RWPE2 (cell line): ENCODE measurements at regions not wholly inside any gene's neighbourhood (a gene's known extent, or its start where the extent isn't known, plus 50 kb on each side); places are given as distances from the start of the nearest gene placed in this dataset.
A peak's percentile ranks its signal among the peaks of the same experiment; 100 is the strongest.

ENCODE experiments used
- ATAC-seq: fragments of 200-7000 bp; cut with Tn5 transposase; 3 replicates; pipeline ENCODE4 v1.9.1; 2021; ENCODE audit warnings: low read depth
- DNase-seq: peaks from one replicate; pipeline ENCODE4 v3.0.0-alpha.2; 2020; ENCODE audit warnings: low spot score
- H3K27ac ChIP-seq: fragments of 450-650 bp; 2 replicates; pipeline ENCODE4 v1.5.1; 2017; ENCODE audit warnings: mild to moderate bottlenecking; ENCODE audit not compliant: poor library complexity, severe bottlenecking
- H3K27me3 ChIP-seq: fragments of 250-450 bp; sonication (Bioruptor Pico); 2 replicates; pipeline ENCODE4 v1.5.1; 2021; ENCODE audit warnings: mild to moderate bottlenecking, moderate library complexity; ENCODE audit not compliant: insufficient read depth, poor library complexity, severe bottlenecking
- H3K36me3 ChIP-seq: fragments of 250-450 bp; sonication (Bioruptor Pico); 2 replicates; pipeline ENCODE4 v1.5.1; 2020; ENCODE audit warnings: low read depth, mild to moderate bottlenecking, moderate library complexity
- H3K4me1 ChIP-seq: fragments of 250-450 bp; sonication (Bioruptor Pico); 2 replicates; pipeline ENCODE4 v1.5.1; 2021; ENCODE audit warnings: mild to moderate bottlenecking, moderate library complexity; ENCODE audit not compliant: insufficient read depth, poor library complexity, severe bottlenecking
- H3K4me3 ChIP-seq: fragments of 250-450 bp; sonication (Bioruptor Pico); 2 replicates; pipeline ENCODE4 v1.5.1; 2021; ENCODE audit warnings: mild to moderate bottlenecking, moderate library complexity; ENCODE audit not compliant: severe bottlenecking
- H3K9me3 ChIP-seq: fragments of 250-450 bp; sonication (Bioruptor Pico); 2 replicates; pipeline ENCODE4 v1.5.1; 2021; ENCODE audit warnings: mild to moderate bottlenecking, moderate library complexity; ENCODE audit not compliant: severe bottlenecking
- TF ChIP-seq, protein P1 (sequence below): fragments of 450-650 bp; IDR thresholded peaks from one replicate; pipeline ENCODE4 v1.5.1; 2017; ENCODE audit warnings: mild to moderate bottlenecking, moderate library complexity; ENCODE audit not compliant: poor library complexity, severe bottlenecking

DNA sequence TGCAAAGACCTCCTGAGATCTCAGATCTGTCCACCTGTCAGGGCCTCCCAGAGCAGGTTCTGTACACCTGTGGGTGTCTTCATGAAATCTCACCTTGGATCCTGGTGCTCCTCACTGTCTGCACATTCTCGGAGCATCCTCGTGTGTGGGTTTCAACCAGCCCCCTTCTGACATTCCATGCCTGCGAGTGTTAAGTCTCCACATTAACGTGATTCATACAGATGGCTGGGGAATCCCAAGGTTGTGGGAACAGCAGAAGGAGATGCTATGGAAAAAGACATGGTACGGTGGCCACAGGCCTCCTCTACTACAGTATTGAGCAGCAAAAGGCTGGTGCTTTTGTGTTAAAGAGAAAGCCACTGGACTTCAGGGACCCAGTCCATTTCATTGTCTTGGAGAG is 556.5 kb downstream of the DHX35 start:
- TF ChIP-seq, protein P1, sequence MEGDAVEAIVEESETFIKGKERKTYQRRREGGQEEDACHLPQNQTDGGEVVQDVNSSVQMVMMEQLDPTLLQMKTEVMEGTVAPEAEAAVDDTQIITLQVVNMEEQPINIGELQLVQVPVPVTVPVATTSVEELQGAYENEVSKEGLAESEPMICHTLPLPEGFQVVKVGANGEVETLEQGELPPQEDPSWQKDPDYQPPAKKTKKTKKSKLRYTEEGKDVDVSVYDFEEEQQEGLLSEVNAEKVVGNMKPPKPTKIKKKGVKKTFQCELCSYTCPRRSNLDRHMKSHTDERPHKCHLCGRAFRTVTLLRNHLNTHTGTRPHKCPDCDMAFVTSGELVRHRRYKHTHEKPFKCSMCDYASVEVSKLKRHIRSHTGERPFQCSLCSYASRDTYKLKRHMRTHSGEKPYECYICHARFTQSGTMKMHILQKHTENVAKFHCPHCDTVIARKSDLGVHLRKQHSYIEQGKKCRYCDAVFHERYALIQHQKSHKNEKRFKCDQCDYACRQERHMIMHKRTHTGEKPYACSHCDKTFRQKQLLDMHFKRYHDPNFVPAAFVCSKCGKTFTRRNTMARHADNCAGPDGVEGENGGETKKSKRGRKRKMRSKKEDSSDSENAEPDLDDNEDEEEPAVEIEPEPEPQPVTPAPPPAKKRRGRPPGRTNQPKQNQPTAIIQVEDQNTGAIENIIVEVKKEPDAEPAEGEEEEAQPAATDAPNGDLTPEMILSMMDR, result no peak
- H3K27me3 ChIP-seq, result no peaks in the 10 kb centered on the region
- H3K27ac ChIP-seq, result no peak overlapping the region
- ATAC-seq (0 out of 3 replicates have a peak, but pooled peaks have one; percentile 38), DNase-seq (no peak)
- H3K4me1 ChIP-seq, result no peaks in the 10 kb centered on the region
- no peaks in the 10 kb centered on the region for H3K9me3 ChIP-seq
- H3K4me3 ChIP-seq, result no peak overlapping the region
- H3K36me3 ChIP-seq, result no peaks in the 10 kb centered on the region

DNA sequence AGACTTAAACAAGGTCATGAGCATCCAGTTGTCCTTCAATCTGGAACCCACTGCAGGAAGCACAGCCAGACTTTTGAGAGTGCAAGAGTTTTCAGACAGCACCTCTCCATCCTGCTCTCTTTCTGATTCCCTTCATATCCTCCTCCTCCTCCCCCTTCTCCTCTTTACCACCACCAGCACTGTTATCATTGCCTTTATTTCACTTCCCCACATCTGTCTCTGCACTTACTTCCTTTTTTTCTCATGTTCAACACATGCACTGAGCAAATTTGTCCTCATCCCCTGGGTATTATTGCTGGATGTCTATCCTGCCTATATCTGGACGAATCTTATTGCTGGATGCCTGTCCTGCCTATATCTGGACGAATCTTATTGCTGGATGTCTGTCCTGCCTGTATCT is 554.8 kb downstream of the DHX35 start:
- no peak overlapping the region for H3K4me3 ChIP-seq
- no peaks in the 10 kb centered on the region for H3K36me3 ChIP-seq
- no peaks in the 10 kb centered on the region for H3K9me3 ChIP-seq
- ATAC-seq, result no peak
- TF ChIP-seq, protein P1, result no peak
- H3K27me3 ChIP-seq, result no peaks in the 10 kb centered on the region
- no peak for DNase-seq
- H3K27ac ChIP-seq, result no peak overlapping the region
- H3K4me1 ChIP-seq, result no peaks in the 10 kb centered on the region

DNA sequence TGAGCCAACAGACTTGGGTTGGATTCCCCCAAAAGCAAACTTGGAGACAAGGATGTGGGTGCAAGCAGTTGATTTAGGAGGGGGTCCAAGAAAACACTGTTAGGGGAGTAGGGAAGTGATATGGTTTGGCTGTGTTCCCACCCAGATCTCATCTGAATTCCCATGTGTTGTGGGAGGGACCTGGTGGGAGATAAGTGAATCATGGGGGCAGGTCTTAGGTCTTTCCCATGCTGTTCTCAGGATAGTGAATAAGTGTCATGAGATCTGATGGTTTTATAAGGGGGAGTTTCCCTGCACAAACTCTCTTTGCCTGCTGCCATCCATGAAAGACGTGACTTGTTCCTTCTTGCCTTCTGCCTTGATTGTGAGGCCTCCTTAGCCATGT is 542.6 kb downstream of the DHX35 start:
- DNase-seq (no peak), ATAC-seq (no peak)
- H3K4me3 ChIP-seq, result no peak overlapping the region
- TF ChIP-seq, protein P1, result no peak
- H3K27ac ChIP-seq, result no peak overlapping the region
- H3K9me3 ChIP-seq, result peaks cover 2% of the 10 kb centered on the region
- no peaks in the 10 kb centered on the region for H3K36me3 ChIP-seq
- H3K27me3 ChIP-seq, result no peaks in the 10 kb centered on the region
- no peaks in the 10 kb centered on the region for H3K4me1 ChIP-seq

DNA sequence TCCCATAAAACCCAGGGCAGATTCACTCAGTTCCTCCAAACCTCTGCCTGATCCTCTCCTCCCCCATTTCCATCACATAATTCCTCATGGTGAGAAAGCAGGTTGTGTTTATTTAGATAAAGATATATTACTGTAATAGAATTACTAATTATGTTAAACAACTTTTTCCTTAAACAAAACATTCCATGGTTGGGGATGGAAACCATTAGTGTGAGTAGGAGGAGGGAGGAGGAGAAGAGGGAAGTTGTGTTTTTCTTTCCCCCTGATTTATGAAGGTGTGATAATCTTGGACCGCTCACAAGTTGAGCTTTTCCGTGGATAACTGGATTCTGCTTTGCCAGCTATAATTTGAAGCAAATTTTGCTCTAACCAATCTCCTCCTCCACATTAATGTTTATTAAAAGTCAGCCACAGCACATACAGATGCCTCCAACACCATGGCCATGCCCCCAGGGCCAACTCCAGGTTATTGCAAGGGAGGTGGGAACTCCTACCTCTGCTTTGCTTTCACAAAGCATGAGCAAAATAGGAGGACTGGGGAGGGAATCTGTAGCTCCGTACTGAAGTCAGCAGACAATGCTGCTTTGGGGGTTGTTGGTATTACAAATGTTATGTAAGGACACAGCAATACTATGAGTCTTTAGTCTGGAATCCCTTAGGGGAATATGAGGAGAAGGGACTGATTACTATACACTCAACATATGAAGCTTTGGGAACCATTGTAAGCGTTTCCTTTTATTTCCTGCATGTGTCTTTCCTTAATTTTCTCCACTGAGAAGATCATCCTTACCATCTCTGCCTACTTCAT is 542.0 kb downstream of the DHX35 start:
- Histone ChIP-seq H3K4me3 (no peak overlapping the region), H3K27me3 (no peaks in the 10 kb centered on the region), H3K4me1 (no peaks in the 10 kb centered on the region), H3K36me3 (no peaks in the 10 kb centered on the region), H3K9me3 (peaks cover 6% of the 10 kb centered on the region), H3K27ac (no peak overlapping the region)
- ATAC-seq (no peak), DNase-seq (no peak)
- TF ChIP-seq, protein P1, result no peak

DNA sequence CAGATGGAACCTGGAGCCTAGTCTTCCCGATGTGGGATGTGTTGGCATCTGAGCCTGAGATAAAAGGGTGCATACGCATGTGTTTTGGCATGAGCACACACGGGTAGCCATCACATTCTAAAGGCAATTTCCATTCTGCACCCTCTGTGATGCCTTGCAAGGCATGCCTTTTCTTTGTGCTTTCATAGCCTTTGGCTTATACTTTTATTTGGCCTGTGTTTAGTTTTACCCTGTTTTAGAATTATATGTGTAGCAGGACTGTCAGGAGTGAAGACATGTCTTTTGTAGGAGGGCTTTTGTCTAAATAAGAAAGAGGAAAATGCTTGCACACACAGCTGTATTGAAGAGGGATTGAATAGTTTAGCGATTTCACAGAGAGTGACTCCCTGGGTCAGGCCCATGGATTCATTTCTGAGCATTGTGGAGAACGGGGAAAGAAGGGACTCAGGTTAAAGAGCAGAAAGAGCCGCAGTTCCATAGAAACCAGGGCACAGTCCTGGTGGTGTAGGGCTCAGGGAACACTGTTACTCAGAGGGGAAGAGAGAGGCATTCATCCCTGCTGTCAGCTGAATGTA is 530.2 kb downstream of the DHX35 start:
- TF ChIP-seq, protein P1, result no peak
- H3K4me1 ChIP-seq, result no peaks in the 10 kb centered on the region

More for the DNA sequence above, 530.2 kb downstream of the DHX35 start:
- DNase-seq (no peak), ATAC-seq (no peak)
- Histone ChIP-seq H3K27me3 (peaks cover 3% of the 10 kb centered on the region), H3K9me3 (peaks cover 2% of the 10 kb centered on the region), H3K27ac (no peak overlapping the region), H3K36me3 (no peaks in the 10 kb centered on the region), H3K4me3 (no peak overlapping the region)
